ENCODE measurements at regions not wholly inside any gene's neighbourhood (a gene's known extent, or its start where the extent isn't known, plus 50 kb on each side); places are given as distances from the start of the nearest gene placed in this dataset.

GRCh38 chr2:139737659-139738058 lies 957.5 kb upstream of the NXPH2 start:
- H3K27ac ChIP-seq = no peak overlapping the region
- TF ChIP-seq CTCF (IDR thresholded peaks at IDR 0.05) (no peak), ZFX (IDR thresholded peaks at IDR 0.05; ENCODE audit: borderline replicate concordance) (no peak)

GRCh38 chr2:139730197-139730596 lies 950.0 kb upstream of the NXPH2 start:
- no peak overlapping the region for H3K27ac ChIP-seq
- no peak for TF ChIP-seq CTCF (IDR thresholded peaks at IDR 0.05)
- no peak for TF ChIP-seq ZFX (IDR thresholded peaks at IDR 0.05; ENCODE audit: borderline replicate concordance)

- TF ChIP-seq ZFX (IDR thresholded peaks at IDR 0.05; ENCODE audit: borderline replicate concordance) = no peak
- TF ChIP-seq CTCF (IDR thresholded peaks at IDR 0.05) = no peak
- H3K27ac ChIP-seq = no peak overlapping the region
Observed at GRCh38 chr2:139721411-139721995, 941.3 kb upstream of the NXPH2 start.

- H3K27ac ChIP-seq = no peak overlapping the region
- TF ChIP-seq ZFX (IDR thresholded peaks at IDR 0.05; ENCODE audit: borderline replicate concordance) = no peak
- TF ChIP-seq CTCF (IDR thresholded peaks at IDR 0.05) = no peak
Observed at GRCh38 chr2:139720056-139720455, 939.9 kb upstream of the NXPH2 start.

GRCh38 chr2:139704606-139705005 lies 924.4 kb upstream of the NXPH2 start:
- H3K27ac ChIP-seq = no peak overlapping the region
- TF ChIP-seq ZFX (IDR thresholded peaks at IDR 0.05; ENCODE audit: borderline replicate concordance) (no peak), CTCF (IDR thresholded peaks at IDR 0.05) (no peak)

GRCh38 chr2:139694327-139694726 lies 914.1 kb upstream of the NXPH2 start:
- TF ChIP-seq CTCF (IDR thresholded peaks at IDR 0.05) (no peak), ZFX (IDR thresholded peaks at IDR 0.05; ENCODE audit: borderline replicate concordance) (no peak)
- no peak overlapping the region for H3K27ac ChIP-seq

GRCh38 chr2:139686205-139686604 lies 906.0 kb upstream of the NXPH2 start:
- H3K27ac ChIP-seq = no peak overlapping the region
- TF ChIP-seq CTCF (IDR thresholded peaks at IDR 0.05) (no peak), ZFX (IDR thresholded peaks at IDR 0.05; ENCODE audit: borderline replicate concordance) (no peak)

Data from 22Rv1 (cell line).